NT2/D1 (cell line): ENCODE measurements at regions not wholly inside any gene's neighbourhood (a gene's known extent, or its start where the extent isn't known, plus 50 kb on each side); places are given as distances from the start of the nearest gene placed in this dataset.

Experiments used
- SUZ12 ChIP-seq: IDR thresholded peaks from 2 replicates; pipeline ENCODE4 v1.6.1; 2011; ENCODE audit not compliant: insufficient read length, insufficient read depth; ENCODE audit errors: extremely low read depth
- YY1 ChIP-seq: IDR thresholded peaks from 2 replicates; pipeline ENCODE4 v1.6.1; 2011; ENCODE audit not compliant: insufficient read length, insufficient read depth
- ZNF274 ChIP-seq: IDR thresholded peaks from 2 replicates; pipeline ENCODE4 v1.6.1; 2011; ENCODE audit warnings: mild to moderate bottlenecking, low read depth, low read length

DNA sequence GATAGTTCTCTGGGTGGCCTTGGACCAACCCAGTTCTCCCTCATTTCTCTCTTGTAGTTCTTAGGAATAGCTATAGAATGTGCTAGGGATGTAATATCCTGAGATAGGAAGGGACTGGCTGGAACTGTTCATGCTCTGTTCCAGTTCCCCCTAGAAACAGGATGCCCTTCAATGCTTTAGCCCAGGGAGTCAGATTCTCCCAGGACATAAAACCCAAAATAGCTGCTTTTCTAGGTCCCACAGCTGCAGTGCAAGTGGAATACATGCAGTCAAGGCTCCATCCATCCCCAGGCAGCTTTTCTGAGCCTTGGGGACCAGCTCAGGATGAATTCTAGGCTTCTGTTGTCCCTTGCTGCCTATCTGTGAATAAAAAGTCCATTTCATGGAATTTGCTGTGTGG, 257.3 kb upstream of the CTAGE1 start:
- TF ChIP-seq YY1 (no peak), SUZ12 (no peak), ZNF274 (no peak)
